HEK293T (cell line): ENCODE measurements at regions not wholly inside any gene's neighbourhood (a gene's known extent, or its start where the extent isn't known, plus 50 kb on each side); places are given as distances from the start of the nearest gene placed in this dataset.

Experiments used
- L3MBTL2 ChIP-seq: fragments of 450-650 bp; conservative IDR thresholded peaks from 2 replicates; pipeline ENCODE4 v1.6.1; 2016; ENCODE audit warnings: mild to moderate bottlenecking
- SUZ12 ChIP-seq: fragments of 450-650 bp; IDR thresholded peaks from 2 replicates; pipeline ENCODE4 v1.6.1; 2016; ENCODE audit warnings: mild to moderate bottlenecking

DNA sequence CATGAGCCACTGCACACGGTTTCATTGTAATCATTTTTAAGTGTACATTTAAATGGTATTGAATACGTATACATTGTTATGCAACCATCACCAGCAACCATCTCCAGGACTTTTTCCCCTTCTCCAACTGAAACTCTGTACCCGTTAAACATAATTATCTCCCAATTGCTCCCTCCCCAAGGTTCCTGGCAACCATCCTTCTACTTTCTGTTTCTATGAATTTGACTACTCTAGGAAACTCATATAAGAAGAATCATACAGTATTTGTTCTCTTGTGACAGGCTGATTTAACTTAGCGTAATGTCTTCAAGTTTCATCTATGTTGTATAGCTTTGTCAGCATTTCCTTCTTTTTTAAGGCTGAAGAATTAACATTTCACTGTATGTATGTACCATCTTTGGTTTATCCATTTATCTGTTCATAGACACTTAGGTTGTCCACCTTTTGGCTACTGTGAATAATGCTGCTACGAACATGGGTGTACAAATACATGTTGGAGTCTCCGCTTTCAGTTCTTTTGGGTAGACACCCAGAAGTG, 223.1 kb downstream of the EFCAB11 start:
- no peak for TF ChIP-seq L3MBTL2
- no peak for TF ChIP-seq SUZ12
